ENCODE measurements at regions not wholly inside any gene's neighbourhood (a gene's known extent, or its start where the extent isn't known, plus 50 kb on each side); places are given as distances from the start of the nearest gene placed in this dataset.

DNA sequence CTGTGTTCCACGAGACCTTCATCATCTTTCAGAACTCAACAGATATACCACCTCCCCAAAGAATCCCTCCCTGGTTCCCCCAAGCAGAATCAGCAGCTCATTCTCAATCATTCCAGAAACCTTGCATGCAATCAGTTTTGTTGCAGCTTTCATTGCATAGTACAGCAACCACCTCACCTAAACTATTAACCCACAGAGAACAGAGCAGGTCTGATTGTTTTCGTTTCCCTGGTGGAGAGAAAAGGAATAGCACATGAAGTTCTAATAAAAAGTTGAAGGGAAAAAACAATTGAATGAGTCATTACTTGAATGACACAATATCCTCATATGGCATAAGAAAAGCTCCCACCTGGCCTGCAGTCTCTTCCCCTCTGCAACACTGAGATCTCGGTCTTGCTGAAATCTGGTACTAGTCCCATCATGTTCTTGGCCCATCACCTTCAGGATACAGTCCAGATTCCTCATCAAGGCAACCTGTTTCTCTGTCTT, 147.1 kb upstream of the GDF10 start:
- intact Hi-C loops (cut with DNase I; ENCODE audit: low total_unique reads), result no loop called here
- no peak for DNase-seq
- H3K36me3 ChIP-seq, result no peaks in the 10 kb centered on the region

DNA sequence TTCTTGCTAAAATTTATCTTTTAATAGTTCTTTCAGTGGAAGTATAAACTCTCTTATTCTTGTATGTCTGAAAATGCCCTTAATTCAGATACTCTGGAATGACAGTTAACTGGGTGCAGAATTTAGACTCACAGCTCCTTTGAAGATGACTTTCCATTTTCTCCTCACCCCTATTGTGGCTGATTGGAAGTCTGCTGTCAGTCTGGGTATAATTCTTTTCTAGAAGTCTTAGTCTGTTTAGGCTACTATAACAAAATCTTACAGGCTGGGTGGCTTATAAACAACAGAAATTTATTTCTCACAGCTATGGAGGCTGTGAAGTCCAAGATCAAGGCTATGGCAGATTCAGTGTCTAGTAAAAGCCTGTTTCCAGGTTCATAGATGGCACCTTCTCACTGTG, 145.2 kb upstream of the GDF10 start:
- Histone ChIP-seq H3K36me3 (no peaks in the 10 kb centered on the region), H3K9me3 (peaks cover 0 to 10% (median 10%) of the 10 kb centered on the region in 3 donors), H3K27ac (no peak overlapping the region), H3K27me3 (no peaks in the 10 kb centered on the region), H3K4me3 (no peak overlapping the region), H3K4me1 (no peaks in the 10 kb centered on the region)
- intact Hi-C loops (cut with DNase I; ENCODE audit: low total_unique reads), result no loop called here
- DNase-seq, result no peak
- TF ChIP-seq, protein P1, sequence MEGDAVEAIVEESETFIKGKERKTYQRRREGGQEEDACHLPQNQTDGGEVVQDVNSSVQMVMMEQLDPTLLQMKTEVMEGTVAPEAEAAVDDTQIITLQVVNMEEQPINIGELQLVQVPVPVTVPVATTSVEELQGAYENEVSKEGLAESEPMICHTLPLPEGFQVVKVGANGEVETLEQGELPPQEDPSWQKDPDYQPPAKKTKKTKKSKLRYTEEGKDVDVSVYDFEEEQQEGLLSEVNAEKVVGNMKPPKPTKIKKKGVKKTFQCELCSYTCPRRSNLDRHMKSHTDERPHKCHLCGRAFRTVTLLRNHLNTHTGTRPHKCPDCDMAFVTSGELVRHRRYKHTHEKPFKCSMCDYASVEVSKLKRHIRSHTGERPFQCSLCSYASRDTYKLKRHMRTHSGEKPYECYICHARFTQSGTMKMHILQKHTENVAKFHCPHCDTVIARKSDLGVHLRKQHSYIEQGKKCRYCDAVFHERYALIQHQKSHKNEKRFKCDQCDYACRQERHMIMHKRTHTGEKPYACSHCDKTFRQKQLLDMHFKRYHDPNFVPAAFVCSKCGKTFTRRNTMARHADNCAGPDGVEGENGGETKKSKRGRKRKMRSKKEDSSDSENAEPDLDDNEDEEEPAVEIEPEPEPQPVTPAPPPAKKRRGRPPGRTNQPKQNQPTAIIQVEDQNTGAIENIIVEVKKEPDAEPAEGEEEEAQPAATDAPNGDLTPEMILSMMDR (IDR thresholded peaks at IDR 0.05), result no peak

More for the DNA sequence above, 147.1 kb upstream of the GDF10 start:
- Histone ChIP-seq H3K9me3 (peaks cover 0 to 10% (median 10%) of the 10 kb centered on the region in 3 donors), H3K27ac (no peak overlapping the region), H3K27me3 (no peaks in the 10 kb centered on the region), H3K4me3 (no peak overlapping the region), H3K4me1 (no peaks in the 10 kb centered on the region)
- TF ChIP-seq, protein P1 (IDR thresholded peaks at IDR 0.05), result peak in 1 of 2 experiments; percentile 11

DNA sequence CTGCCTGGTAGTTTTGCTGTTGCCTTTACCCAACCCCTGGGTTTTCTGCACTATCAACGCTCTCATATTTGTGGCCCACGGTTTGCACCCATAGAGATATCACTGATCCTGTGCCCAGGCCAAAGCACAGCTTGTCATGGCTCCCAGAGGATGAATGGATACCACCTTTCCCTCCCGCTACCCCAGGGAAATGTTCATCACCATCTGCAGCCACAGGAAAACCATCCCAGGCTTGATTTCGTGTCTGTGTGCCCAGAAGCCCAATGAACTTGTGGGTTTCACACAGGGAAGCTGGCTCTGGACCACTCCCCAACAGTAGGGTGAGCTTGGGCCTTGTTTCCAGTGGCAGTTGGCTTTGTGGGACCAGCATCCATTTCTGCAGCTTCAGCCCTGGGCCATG, 143.1 kb upstream of the GDF10 start:
- no peak for DNase-seq
- Histone ChIP-seq H3K4me3 (no peak overlapping the region), H3K27ac (no peak overlapping the region), H3K36me3 (no peaks in the 10 kb centered on the region), H3K27me3 (no peaks in the 10 kb centered on the region), H3K9me3 (peaks cover 0 to 10% (median 10%) of the 10 kb centered on the region in 3 donors), H3K4me1 (no peaks in the 10 kb centered on the region)
- intact Hi-C loops (cut with DNase I; ENCODE audit: low total_unique reads), result no loop called here
- TF ChIP-seq, protein P1 (IDR thresholded peaks at IDR 0.05), result no peak

DNA sequence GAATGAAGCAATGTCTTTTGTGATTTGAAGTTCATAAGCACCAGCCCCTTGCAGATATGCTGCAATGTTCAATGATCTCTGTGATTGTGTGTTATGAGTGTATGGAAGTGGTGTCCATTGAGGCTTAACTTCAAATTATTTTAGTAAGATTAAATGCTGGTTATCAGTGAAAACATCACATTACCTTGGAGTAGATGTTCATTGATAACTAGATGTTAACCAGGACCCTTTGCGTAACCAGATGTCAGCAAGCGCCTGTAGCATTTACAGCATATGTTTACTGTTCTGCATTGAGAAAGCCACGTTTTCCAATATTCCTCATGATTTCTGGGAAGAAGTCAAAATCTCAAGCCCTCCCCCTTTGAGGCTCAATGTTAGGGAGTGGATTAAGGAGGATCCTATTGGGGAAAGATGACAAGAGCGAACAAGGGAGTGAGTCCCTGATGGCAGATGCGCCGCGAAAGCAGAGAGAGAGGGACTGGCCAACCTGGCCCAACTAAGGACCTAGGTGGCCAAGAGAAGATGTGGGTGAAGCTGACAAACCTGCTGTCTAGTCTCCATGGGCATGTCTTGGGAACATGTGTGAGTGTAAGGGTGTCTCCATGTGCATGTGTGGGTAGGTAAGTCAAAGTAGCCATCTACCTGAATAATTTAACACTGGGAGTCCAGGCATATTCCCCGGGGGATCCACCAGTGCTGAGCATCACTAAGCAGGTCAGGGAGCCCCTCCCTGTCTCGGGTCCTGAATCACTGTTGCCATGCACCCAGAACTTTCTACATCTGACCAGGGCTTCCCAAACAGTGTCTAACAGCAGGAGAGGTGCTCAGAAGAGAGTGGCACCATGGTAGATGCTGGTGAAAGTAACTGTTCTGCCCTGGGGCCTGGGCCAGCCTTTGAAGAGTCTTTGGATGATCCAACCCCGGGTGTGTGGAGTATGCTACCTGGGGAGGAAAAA, 141.6 kb upstream of the GDF10 start:
- DNase-seq, result no peak
- Histone ChIP-seq H3K9me3 (peaks cover 0 to 10% (median 10%) of the 10 kb centered on the region in 3 donors), H3K27ac (no peak overlapping the region), H3K4me3 (no peak overlapping the region), H3K4me1 (no peaks in the 10 kb centered on the region), H3K27me3 (no peaks in the 10 kb centered on the region), H3K36me3 (no peaks in the 10 kb centered on the region)
- intact Hi-C loops (cut with DNase I; ENCODE audit: low total_unique reads), result no loop called here
- TF ChIP-seq, protein P1 (IDR thresholded peaks at IDR 0.05), result no peak

DNA sequence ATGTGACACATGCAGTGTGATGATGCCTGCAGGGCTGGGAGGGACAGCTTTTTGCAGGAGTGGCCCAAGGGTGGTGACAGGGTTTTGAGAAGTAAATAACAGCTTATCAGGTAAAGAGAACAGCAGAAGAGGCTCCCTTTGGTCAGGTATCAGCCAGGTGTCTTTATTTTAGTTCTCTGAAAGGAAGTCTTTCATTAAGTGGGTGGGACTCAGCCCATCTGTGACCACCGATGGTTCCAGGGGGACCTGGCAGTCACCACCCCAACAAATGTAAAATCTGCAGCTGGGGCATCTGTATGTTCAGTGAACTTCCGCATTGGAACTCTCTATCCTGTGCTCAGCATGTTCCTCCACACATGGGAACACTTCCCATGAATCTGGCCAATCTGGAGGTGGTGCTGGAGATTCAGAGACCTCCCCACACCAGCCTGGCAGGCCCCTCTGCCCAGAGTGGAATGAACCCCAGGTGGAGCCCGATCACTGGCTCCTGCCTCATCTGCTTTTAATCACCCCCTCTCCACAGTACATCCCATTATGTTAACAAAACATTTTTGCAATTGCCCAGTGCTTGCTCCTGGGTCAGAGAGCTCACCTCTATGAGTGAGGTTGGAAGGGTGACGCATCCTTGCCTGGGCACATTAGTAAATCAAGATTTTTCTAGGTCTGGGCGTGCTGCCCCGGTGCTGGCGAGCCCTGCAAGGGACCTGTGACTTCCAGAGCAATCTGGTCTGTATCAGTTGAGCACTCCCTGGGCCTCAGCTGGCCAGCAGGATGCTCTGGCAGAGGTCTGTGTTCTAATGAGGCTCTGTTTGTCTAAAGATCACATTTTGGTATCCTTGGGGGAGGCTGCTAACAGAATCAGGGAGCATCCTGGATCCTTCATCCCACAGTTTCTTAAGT, 140.4 kb upstream of the GDF10 start:
- H3K36me3 ChIP-seq, result no peaks in the 10 kb centered on the region
- TF ChIP-seq, protein P1 (IDR thresholded peaks at IDR 0.05), result no peak
- intact Hi-C loops (cut with DNase I; ENCODE audit: low total_unique reads), result no loop called here
- no peak for DNase-seq
- no peak overlapping the region for H3K4me3 ChIP-seq
- no peaks in the 10 kb centered on the region for H3K4me1 ChIP-seq
- H3K27ac ChIP-seq, result no peak overlapping the region
- H3K27me3 ChIP-seq, result no peaks in the 10 kb centered on the region
- peaks cover 0 to 7% (median 6%) of the 10 kb centered on the region in 3 donors for H3K9me3 ChIP-seq
